OCI-LY3 (cell line): ENCODE measurements at regions not wholly inside any gene's neighbourhood (a gene's known extent, or its start where the extent isn't known, plus 50 kb on each side); places are given as distances from the start of the nearest gene placed in this dataset.

ENCODE experiments used
- H2AFZ ChIP-seq: fragments of 200-600, 300-600 bp; shearing (Covaris generic); 2 replicates; pipeline ENCODE4 v1.6.0; 2014; ENCODE audit warnings: antibody characterized with exemption, low read depth, low read length
- H3K27ac ChIP-seq: fragments of 200-600, 300-600 bp; sonication (generic); 2 replicates; pipeline ENCODE4 v1.5.1; 2014; ENCODE audit warnings: mild to moderate bottlenecking, low read length, moderate library complexity, mixed read lengths
- H3K27me3 ChIP-seq: fragments of 200-600, 300-600 bp; sonication (generic); 2 replicates; pipeline ENCODE4 v1.6.1; 2014; ENCODE audit warnings: low read depth, low read length, mixed read lengths
- H3K36me3 ChIP-seq: fragments of 200-600, 300-600 bp; sonication (generic); replicated peaks from 2 replicates; pipeline ENCODE3; 2014; ENCODE audit warnings: low read depth, low read length, mixed read lengths
- H3K4me1 ChIP-seq: fragments of 300-600, 200-600 bp; sonication (generic); 2 replicates; pipeline ENCODE4 v1.6.1; 2014; ENCODE audit warnings: low read length, mixed read lengths
- H3K4me2 ChIP-seq: fragments of 200-600, 300-600 bp; sonication (generic); 2 replicates; pipeline ENCODE4 v1.6.1; 2014; ENCODE audit warnings: low read length, mixed read lengths
- H3K4me3 ChIP-seq: fragments of 300-600, 200-600 bp; sonication (generic); 2 replicates; pipeline ENCODE4 v1.5.1; 2014; ENCODE audit warnings: antibody characterized with exemption, mild to moderate bottlenecking, low read length, moderate library complexity
- H3K79me2 ChIP-seq: fragments of 300-600, 200-600 bp; shearing (Covaris generic); 2 replicates; pipeline ENCODE4 v1.6.1; 2014; ENCODE audit warnings: mild to moderate bottlenecking, low read length, mixed read lengths
- H3K9ac ChIP-seq: fragments of 300-600, 200-600 bp; shearing (Covaris generic); 2 replicates; pipeline ENCODE4 v1.6.0; 2014; ENCODE audit warnings: mild to moderate bottlenecking, low read length, moderate library complexity
- H3K9me3 ChIP-seq: fragments of 200-600, 300-600 bp; shearing (Covaris generic); 2 replicates; pipeline ENCODE4 v1.6.1; 2014; ENCODE audit warnings: low read length, mixed read lengths; ENCODE audit not compliant: insufficient read depth
- H4K20me1 ChIP-seq: fragments of 200-600, 300-600 bp; sonication (generic); 2 replicates; pipeline ENCODE4 v1.6.1; 2016; ENCODE audit warnings: low read length, mixed read lengths; ENCODE audit not compliant: insufficient read depth
- EZH2phosphoT487 ChIP-seq: fragments of 200-600 bp; shearing (Covaris generic); IDR thresholded peaks from 2 replicates; pipeline ENCODE4 v1.6.1; 2018; ENCODE audit warnings: antibody characterized with exemption, mixed run types, low read depth
- TF ChIP-seq, protein P1 (sequence below): fragments of 200-600, 300-600 bp; sonication (generic); IDR thresholded peaks from 2 replicates; pipeline ENCODE4 v1.5.1; 2014; ENCODE audit warnings: antibody characterized with exemption, low read length, low read depth

DNA sequence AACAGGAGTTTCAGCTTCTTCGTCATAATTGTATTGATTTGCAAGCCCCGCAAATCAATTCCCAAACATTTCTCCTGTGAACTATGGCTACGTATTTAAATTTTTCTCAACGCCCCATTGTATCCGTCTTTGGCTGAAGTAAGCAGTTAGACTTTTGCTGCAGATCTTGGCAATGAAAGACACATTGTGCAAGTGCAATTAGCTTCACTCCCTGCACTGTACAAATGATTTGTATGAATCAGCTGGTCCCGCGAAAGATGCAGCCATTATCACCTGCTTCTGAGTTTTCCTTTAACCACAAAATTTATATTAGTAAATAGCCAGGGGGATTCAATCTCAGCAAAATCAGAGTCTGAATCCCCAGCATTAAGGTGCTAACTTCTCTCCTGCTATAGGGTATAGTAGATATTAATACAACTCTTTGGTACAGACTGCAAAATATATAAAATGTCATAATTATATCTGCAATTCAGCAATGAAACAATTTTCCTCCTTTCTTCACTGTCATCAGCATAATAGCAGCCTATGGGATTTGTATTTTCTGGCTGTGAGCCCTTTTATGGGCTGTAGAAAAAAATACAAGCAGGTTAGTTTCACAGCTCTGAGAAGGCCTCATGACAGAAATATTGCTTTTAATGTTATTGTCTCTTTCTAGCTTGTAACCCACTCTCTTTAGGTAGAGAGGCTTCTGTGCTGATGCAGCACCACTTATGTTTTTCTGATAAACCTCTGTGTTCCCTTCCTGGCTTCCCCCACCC, 68.4 kb upstream of the SMARCA2 start:
- Histone ChIP-seq H3K4me1 (peaks cover 52% of the 10 kb centered on the region), H3K79me2 (no peaks in the 10 kb centered on the region), H3K36me3 (no peaks in the 10 kb centered on the region), H3K9me3 (no peaks in the 10 kb centered on the region), H2AFZ (peak overlapping the region; percentile 56; the same call in 1 of the 2 replicates), H4K20me1 (no peaks in the 10 kb centered on the region), H3K27ac (no peak overlapping the region), H3K4me3 (peak overlapping the region; percentile 6; the same call in 1 of the 2 replicates), H3K9ac (peak overlapping the region; percentile 28), H3K27me3 (no peaks in the 10 kb centered on the region), H3K4me2 (peak overlapping the region; percentile 43)
- TF ChIP-seq, protein P1, sequence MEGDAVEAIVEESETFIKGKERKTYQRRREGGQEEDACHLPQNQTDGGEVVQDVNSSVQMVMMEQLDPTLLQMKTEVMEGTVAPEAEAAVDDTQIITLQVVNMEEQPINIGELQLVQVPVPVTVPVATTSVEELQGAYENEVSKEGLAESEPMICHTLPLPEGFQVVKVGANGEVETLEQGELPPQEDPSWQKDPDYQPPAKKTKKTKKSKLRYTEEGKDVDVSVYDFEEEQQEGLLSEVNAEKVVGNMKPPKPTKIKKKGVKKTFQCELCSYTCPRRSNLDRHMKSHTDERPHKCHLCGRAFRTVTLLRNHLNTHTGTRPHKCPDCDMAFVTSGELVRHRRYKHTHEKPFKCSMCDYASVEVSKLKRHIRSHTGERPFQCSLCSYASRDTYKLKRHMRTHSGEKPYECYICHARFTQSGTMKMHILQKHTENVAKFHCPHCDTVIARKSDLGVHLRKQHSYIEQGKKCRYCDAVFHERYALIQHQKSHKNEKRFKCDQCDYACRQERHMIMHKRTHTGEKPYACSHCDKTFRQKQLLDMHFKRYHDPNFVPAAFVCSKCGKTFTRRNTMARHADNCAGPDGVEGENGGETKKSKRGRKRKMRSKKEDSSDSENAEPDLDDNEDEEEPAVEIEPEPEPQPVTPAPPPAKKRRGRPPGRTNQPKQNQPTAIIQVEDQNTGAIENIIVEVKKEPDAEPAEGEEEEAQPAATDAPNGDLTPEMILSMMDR: no peak
- no peak for TF ChIP-seq EZH2phosphoT487

DNA sequence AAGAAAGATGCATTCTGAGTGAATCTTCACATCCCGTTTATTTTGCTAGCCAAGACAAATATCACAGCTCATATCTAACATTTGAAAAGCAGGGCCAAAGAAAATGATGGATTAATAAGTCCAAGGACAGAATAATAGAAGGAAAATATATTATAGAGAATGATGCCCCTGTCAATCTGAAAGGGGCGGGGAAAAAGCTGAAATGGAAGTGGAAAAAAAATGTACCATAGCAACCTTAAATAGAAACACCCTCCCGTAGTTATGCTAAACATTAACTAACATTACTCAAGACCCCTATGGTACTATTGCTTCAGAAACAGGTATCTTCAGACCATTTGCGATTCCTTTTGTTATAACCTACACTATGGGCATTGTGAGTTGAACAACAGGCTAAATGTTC, 67.7 kb upstream of the SMARCA2 start:
- no peak overlapping the region for H3K27ac ChIP-seq
- H3K4me3 ChIP-seq: 0 out of 2 replicates have a peak overlapping the region, but pooled peaks have one; percentile 6
- H3K79me2 ChIP-seq: no peaks in the 10 kb centered on the region
- no peak overlapping the region for H2AFZ ChIP-seq
- no peaks in the 10 kb centered on the region for H3K36me3 ChIP-seq
- peaks cover 45% of the 10 kb centered on the region for H3K4me1 ChIP-seq
- H3K9me3 ChIP-seq: no peaks in the 10 kb centered on the region
- peak overlapping the region; percentile 28; the same call in 1 of the 2 replicates for H3K9ac ChIP-seq
- H4K20me1 ChIP-seq: no peaks in the 10 kb centered on the region
- no peaks in the 10 kb centered on the region for H3K27me3 ChIP-seq
- peak overlapping the region; percentile 43 for H3K4me2 ChIP-seq
- TF ChIP-seq EZH2phosphoT487: no peak
- TF ChIP-seq, protein P1: no peak

DNA sequence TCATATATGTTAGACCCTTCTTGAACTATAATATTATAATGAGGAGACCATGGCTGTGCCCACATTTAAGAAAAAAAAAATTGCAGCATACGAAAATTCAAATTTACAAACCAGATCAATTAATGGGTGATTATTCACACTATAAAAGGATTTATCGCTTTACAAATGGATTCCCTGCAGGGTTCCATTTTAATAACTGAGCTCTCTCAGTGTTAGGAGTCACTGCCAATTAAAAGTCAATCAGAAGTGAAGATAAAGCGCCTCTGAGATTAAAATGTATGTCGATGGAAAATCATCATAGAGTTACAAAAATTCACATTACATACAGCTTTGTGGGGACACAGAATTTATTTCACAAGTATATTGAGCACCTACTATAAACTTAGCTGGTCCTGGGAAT, 66.6 kb upstream of the SMARCA2 start:
- Histone ChIP-seq H3K27ac (no peak overlapping the region), H3K4me1 (peaks cover 34% of the 10 kb centered on the region), H3K9ac (no peak overlapping the region), H2AFZ (no peak overlapping the region), H3K4me2 (no peak overlapping the region), H3K9me3 (no peaks in the 10 kb centered on the region), H3K36me3 (no peaks in the 10 kb centered on the region), H3K27me3 (no peaks in the 10 kb centered on the region), H3K4me3 (no peak overlapping the region), H3K79me2 (no peaks in the 10 kb centered on the region), H4K20me1 (no peaks in the 10 kb centered on the region)
- no peak for TF ChIP-seq EZH2phosphoT487
- TF ChIP-seq, protein P1: no peak

DNA sequence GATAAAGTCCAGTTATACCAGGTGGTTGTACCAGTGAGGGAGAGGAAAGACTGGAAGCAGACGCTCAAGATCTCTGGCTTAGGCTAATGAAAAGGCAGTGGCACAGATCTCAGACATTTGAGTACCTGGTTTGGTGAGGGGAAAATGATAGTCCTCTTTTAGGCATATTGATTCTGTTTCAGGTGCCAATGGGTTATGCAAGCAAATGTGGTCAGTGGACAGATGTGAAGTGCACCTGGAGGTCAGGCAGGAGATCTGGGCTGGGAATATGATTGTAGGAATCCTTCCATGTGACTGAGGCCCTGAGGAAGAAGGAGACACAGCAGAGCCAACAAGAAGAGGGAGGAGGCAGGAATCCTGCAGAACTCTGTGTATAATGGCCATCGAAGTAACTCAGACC, 63.7 kb upstream of the SMARCA2 start:
- Histone ChIP-seq H3K36me3 (no peaks in the 10 kb centered on the region), H4K20me1 (no peaks in the 10 kb centered on the region), H3K9me3 (no peaks in the 10 kb centered on the region), H3K79me2 (no peaks in the 10 kb centered on the region), H3K9ac (no peak overlapping the region), H3K27me3 (no peaks in the 10 kb centered on the region), H3K27ac (no peak overlapping the region), H3K4me1 (peaks cover 17% of the 10 kb centered on the region), H3K4me2 (no peak overlapping the region), H3K4me3 (no peak overlapping the region), H2AFZ (no peak overlapping the region)
- TF ChIP-seq, protein P1: no peak
- TF ChIP-seq EZH2phosphoT487: no peak
